B cell (primary cell): ENCODE measurements at regions not wholly inside any gene's neighbourhood (a gene's known extent, or its start where the extent isn't known, plus 50 kb on each side); places are given as distances from the start of the nearest gene placed in this dataset.

Source experiments
- ATAC-seq: fragments of 200-7000 bp; cut with Tn5 transposase; one replicate; pipeline ENCODE4 v1.10.0; 2021; ENCODE audit warnings: low read depth, mild to moderate bottlenecking, moderate number of reproducible peaks, moderate library complexity
- CTCF ChIA-PET: fragments of 350-600 bp; sonication (Branson Sonifier 250); formaldehyde crosslinking; loops from one replicate; lab custom pipeline; 2021; ENCODE audit warnings: antibody characterized with exemption, inconsistent platforms; lab: Charles Lee
- POLR2A ChIA-PET: fragments of 350-600 bp; sonication (Branson Sonifier 250); formaldehyde crosslinking; loops from one replicate; lab custom pipeline; 2021; ENCODE audit warnings: antibody characterized with exemption; lab: Charles Lee
- DNase-seq: peaks from one replicate; pipeline ENCODE4 v3.0.0; 2013
- H2AFZ ChIP-seq: 2 replicates; pipeline ENCODE4 v1.6.1; 2012; ENCODE audit warnings: mild to moderate bottlenecking, low read depth, low read length; ENCODE audit not compliant: insufficient read depth, poor library complexity, severe bottlenecking
- H3K27ac ChIP-seq, 2 donors: 1 replicate in 1 of 2; 2 replicates in 1 of 2; pipeline ENCODE4 v1.5.1; 2012 to 2013; ENCODE audit warnings: low read length in 2 of 2, mild to moderate bottlenecking in 2 of 2, moderate library complexity in 1 of 2
- H3K27me3 ChIP-seq, 4 experiments: fragments of 200-600 bp in 1 of 4; sonication (generic) in 1 of 4; replicated peaks in 1 of 4; 1 replicate in 2 of 4; 2 replicates in 2 of 4; pipeline versions ENCODE4 v1.6.1 to v1.7.0; 2013 to 2016; ENCODE audit warnings: low read length in 3 of 4, mild to moderate bottlenecking in 2 of 4, mixed read lengths in 1 of 4, moderate library complexity in 1 of 4; ENCODE audit not compliant: insufficient read depth in 4 of 4, control insufficient read depth in 3 of 4; ENCODE audit errors: control extremely low read depth in 1 of 4
- H3K36me3 ChIP-seq, 2 experiments: replicated peaks in 1 of 2; 1 replicate in 1 of 2; 2 replicates in 1 of 2; pipeline versions ENCODE4 v1.6.1 to v1.7.1; 2013; ENCODE audit warnings: low read length in 1 of 2; ENCODE audit not compliant: insufficient read depth in 2 of 2, control insufficient read depth in 1 of 2; ENCODE audit errors: control extremely low read depth in 1 of 2, extremely low read depth in 1 of 2
- H3K4me1 ChIP-seq, 2 donors: fragments of 200-600 bp in 1 of 2; sonication (generic) in 1 of 2; 1 replicate in 1 of 2; 2 replicates in 1 of 2; pipeline versions ENCODE4 v1.5.1 to v1.6.1; 2013 to 2017; ENCODE audit warnings: low read length in 2 of 2; ENCODE audit not compliant: control insufficient read depth in 2 of 2, insufficient read depth in 2 of 2
- H3K4me2 ChIP-seq: replicated peaks from 2 replicates; pipeline ENCODE3; 2012; ENCODE audit warnings: mild to moderate bottlenecking, low read depth, low read length; ENCODE audit not compliant: poor library complexity, severe bottlenecking
- H3K4me3 ChIP-seq, 5 experiments: fragments of 200-600 bp in 1 of 5; sonication (generic) in 1 of 5; 1 replicate in 3 of 5; 2 replicates in 2 of 5; pipeline versions ENCODE4 v1.5.1 to v1.7.0; 2011 to 2016; ENCODE audit warnings: low read length in 4 of 5, mild to moderate bottlenecking in 4 of 5, low read depth in 2 of 5, control low read depth in 1 of 5, moderate library complexity in 1 of 5; ENCODE audit not compliant: insufficient read depth in 1 of 5; ENCODE audit errors: control extremely low read depth in 1 of 5, extremely low read depth in 1 of 5
- H3K79me2 ChIP-seq: fragments of 200-600 bp; sonication (generic); one replicate; pipeline ENCODE4 v1.6.0; 2016; ENCODE audit warnings: low read length; ENCODE audit not compliant: control insufficient read depth, insufficient read depth
- H3K9ac ChIP-seq: fragments of 200-600 bp; sonication (generic); 2 replicates; pipeline ENCODE4 v1.6.1; 2017; ENCODE audit warnings: mild to moderate bottlenecking, low read length, moderate library complexity
- H3K9me3 ChIP-seq, 3 donors: one replicate each; pipeline versions ENCODE4 v1.6.1 to v1.7.1; 2013; ENCODE audit warnings: low read length in 2 of 3; ENCODE audit not compliant: control insufficient read depth in 2 of 3, insufficient read depth in 1 of 3; ENCODE audit errors: control extremely low read depth in 1 of 3
- H4K20me1 ChIP-seq: 2 replicates; pipeline ENCODE4 v1.6.0; 2012; ENCODE audit warnings: mild to moderate bottlenecking, low read length; ENCODE audit not compliant: insufficient read depth, control insufficient read depth, poor library complexity, severe bottlenecking
- H3K27ac Mint-ChIP-seq: one replicate; pipeline ENCODE4 v1.8.0; 2021; ENCODE audit warnings: mixed read lengths
- H3K27me3 Mint-ChIP-seq: one replicate; pipeline ENCODE4 v1.8.0; 2021; ENCODE audit warnings: mixed read lengths
- H3K4me1 Mint-ChIP-seq: one replicate; pipeline ENCODE4 v1.8.0; 2021; ENCODE audit warnings: mixed read lengths
- H3K4me3 Mint-ChIP-seq: one replicate; pipeline ENCODE4 v1.8.0; 2021; ENCODE audit warnings: mixed read lengths
- H3K9me3 Mint-ChIP-seq: one replicate; pipeline ENCODE4 v1.8.0; 2022; ENCODE audit warnings: mixed read lengths; ENCODE audit not compliant: insufficient read depth
- EZH2 ChIP-seq: IDR thresholded peaks from 2 replicates; pipeline ENCODE4 v1.6.1; 2012; ENCODE audit warnings: borderline replicate concordance, low read depth, mild to moderate bottlenecking, moderate library complexity, low read length; ENCODE audit not compliant: insufficient read depth, poor library complexity, severe bottlenecking
- WGBS: methylation state at CpG from one replicate; pipeline ENCODE4 v1.1.5; 2013; ENCODE audit warnings: missing lambda C conversion rate; ENCODE audit not compliant: insufficient coverage; 5-methylcytosine and 5-hydroxymethylcytosine counted together
- intact Hi-C: fragments of 100-400 bp; cut with micrococcal nuclease; formaldehyde crosslinking; loops from one replicate; pipeline ENCODE4 v1.10.0; 2022
- TF ChIP-seq, protein P1 (sequence below): fragments of 200-600 bp; IDR thresholded peaks from one replicate; pipeline ENCODE4 v1.8.0; 2022; ENCODE audit warnings: antibody characterized with exemption, mild to moderate bottlenecking

DNA sequence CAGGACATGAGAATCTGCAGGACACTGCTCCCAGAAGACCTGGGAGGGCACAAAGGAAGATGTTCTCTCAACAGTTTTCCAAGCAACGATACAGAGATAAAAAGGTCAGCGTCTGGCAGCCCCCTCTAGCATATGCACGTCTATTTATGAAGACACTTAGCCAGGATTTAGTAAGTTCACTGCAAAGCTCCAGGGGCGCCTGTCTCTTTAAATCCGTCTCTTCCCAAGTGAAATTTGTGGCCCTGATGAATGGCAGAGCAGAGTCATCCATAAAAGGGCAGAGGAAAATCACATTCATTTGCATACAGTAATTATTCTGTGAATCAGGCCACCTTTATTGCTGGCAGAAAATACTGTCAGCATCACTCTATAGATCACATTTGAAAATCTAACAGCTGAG, 390.9 kb upstream of the SMIM21 start:
- no peaks in the 10 kb centered on the region for H3K27me3 ChIP-seq
- no peaks in the 10 kb centered on the region for H3K4me1 Mint-ChIP-seq
- H3K36me3 ChIP-seq = no peaks in the 10 kb centered on the region
- POLR2A ChIA-PET = no interaction called here
- H3K4me2 ChIP-seq = no peak overlapping the region
- 84% methylated on average over 4 of the region's 5 CpGs for WGBS
- peaks cover 3% of the 10 kb centered on the region for H3K9me3 Mint-ChIP-seq
- TF ChIP-seq, protein P1, sequence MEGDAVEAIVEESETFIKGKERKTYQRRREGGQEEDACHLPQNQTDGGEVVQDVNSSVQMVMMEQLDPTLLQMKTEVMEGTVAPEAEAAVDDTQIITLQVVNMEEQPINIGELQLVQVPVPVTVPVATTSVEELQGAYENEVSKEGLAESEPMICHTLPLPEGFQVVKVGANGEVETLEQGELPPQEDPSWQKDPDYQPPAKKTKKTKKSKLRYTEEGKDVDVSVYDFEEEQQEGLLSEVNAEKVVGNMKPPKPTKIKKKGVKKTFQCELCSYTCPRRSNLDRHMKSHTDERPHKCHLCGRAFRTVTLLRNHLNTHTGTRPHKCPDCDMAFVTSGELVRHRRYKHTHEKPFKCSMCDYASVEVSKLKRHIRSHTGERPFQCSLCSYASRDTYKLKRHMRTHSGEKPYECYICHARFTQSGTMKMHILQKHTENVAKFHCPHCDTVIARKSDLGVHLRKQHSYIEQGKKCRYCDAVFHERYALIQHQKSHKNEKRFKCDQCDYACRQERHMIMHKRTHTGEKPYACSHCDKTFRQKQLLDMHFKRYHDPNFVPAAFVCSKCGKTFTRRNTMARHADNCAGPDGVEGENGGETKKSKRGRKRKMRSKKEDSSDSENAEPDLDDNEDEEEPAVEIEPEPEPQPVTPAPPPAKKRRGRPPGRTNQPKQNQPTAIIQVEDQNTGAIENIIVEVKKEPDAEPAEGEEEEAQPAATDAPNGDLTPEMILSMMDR = no peak
- no peak for TF ChIP-seq EZH2
- H2AFZ ChIP-seq = no peak overlapping the region
- H3K9ac ChIP-seq = no peak overlapping the region
- CTCF ChIA-PET = no interaction called here
- H3K27ac Mint-ChIP-seq = no peak overlapping the region
- H3K79me2 ChIP-seq = no peaks in the 10 kb centered on the region
- H3K27ac ChIP-seq = no peak overlapping the region
- no peaks in the 10 kb centered on the region for H3K4me1 ChIP-seq
- H3K4me3 Mint-ChIP-seq = no peak overlapping the region
- no peak overlapping the region for H3K4me3 ChIP-seq
- intact Hi-C loops = no loop called here
- H3K9me3 ChIP-seq = peaks cover 0 to 3% (median 0%) of the 10 kb centered on the region in 3 donors
- H3K27me3 Mint-ChIP-seq = no peaks in the 10 kb centered on the region
- ATAC-seq = no peak
- no peaks in the 10 kb centered on the region for H4K20me1 ChIP-seq
- no peak for DNase-seq

- ChIA-PET CTCF (no interaction called here), POLR2A (no interaction called here)
- TF ChIP-seq EZH2 = no peak
- TF ChIP-seq, protein P1 = no peak
- no peak overlapping the region for H3K4me3 ChIP-seq
- H3K9me3 ChIP-seq = peaks cover 0 to 3% (median 0%) of the 10 kb centered on the region in 3 donors
- Mint-ChIP-seq H3K4me3 (no peak overlapping the region), H3K4me1 (no peaks in the 10 kb centered on the region), H3K27me3 (no peaks in the 10 kb centered on the region), H3K27ac (no peak overlapping the region), H3K9me3 (peaks cover 3% of the 10 kb centered on the region)
- no peaks in the 10 kb centered on the region for H3K4me1 ChIP-seq
- H2AFZ ChIP-seq = no peak overlapping the region
- H3K27ac ChIP-seq = no peak overlapping the region
- no peaks in the 10 kb centered on the region for H3K36me3 ChIP-seq
- H3K27me3 ChIP-seq = no peaks in the 10 kb centered on the region
- intact Hi-C loops = no loop called here
- H3K79me2 ChIP-seq = no peaks in the 10 kb centered on the region
- no peak for ATAC-seq
- H3K9ac ChIP-seq = no peak overlapping the region
- DNase-seq = no peak
- WGBS = no CpG with 5 or more reads among the region's 1 CpG
- no peak overlapping the region for H3K4me2 ChIP-seq
- no peaks in the 10 kb centered on the region for H4K20me1 ChIP-seq
Observed at GRCh38 chr18:75815767-75816166, 388.3 kb upstream of the SMIM21 start.
